ENCODE measurements at regions not wholly inside any gene's neighbourhood (a gene's known extent, or its start where the extent isn't known, plus 50 kb on each side); places are given as distances from the start of the nearest gene placed in this dataset.

GRCh38 chr4:126539771-126540170 lies 1093.0 kb upstream of the INTU start:
- TF ChIP-seq POLR2AphosphoS5 (IDR thresholded peaks at IDR 0.05) (no peak), CTCF (IDR thresholded peaks at IDR 0.05) (no peak), POLR2A (IDR thresholded peaks at IDR 0.05) (no peak)

All from suprapubic skin (tissue), 4 donors.